ENCODE measurements at regions not wholly inside any gene's neighbourhood (a gene's known extent, or its start where the extent isn't known, plus 50 kb on each side); places are given as distances from the start of the nearest gene placed in this dataset.

DNA sequence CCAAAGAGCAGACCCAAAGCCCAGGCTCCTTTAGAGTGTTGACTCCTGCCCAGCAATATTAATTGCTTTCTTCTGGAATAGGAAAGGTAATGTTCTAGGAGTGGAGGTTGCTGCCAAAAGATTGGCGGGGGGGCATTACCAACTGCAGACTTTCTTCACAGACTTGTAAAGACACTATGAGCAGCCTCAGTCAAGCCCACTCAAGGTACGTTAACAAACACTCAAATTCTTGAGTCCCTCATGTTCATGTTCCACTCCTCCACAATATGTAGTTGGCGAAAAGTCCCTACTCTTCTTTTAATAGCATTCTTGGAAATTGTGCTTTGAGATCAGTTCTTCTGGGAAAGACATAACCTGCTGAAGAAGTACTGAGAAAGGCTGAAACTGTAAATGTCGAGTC is 409.2 kb upstream of the KIF2A start:
- TF ChIP-seq, protein P1, sequence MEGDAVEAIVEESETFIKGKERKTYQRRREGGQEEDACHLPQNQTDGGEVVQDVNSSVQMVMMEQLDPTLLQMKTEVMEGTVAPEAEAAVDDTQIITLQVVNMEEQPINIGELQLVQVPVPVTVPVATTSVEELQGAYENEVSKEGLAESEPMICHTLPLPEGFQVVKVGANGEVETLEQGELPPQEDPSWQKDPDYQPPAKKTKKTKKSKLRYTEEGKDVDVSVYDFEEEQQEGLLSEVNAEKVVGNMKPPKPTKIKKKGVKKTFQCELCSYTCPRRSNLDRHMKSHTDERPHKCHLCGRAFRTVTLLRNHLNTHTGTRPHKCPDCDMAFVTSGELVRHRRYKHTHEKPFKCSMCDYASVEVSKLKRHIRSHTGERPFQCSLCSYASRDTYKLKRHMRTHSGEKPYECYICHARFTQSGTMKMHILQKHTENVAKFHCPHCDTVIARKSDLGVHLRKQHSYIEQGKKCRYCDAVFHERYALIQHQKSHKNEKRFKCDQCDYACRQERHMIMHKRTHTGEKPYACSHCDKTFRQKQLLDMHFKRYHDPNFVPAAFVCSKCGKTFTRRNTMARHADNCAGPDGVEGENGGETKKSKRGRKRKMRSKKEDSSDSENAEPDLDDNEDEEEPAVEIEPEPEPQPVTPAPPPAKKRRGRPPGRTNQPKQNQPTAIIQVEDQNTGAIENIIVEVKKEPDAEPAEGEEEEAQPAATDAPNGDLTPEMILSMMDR (IDR thresholded peaks at IDR 0.05), result no peak
- TF ChIP-seq POLR2A (IDR thresholded peaks at IDR 0.05), result no peak
